ENCODE measurements at regions not wholly inside any gene's neighbourhood (a gene's known extent, or its start where the extent isn't known, plus 50 kb on each side); places are given as distances from the start of the nearest gene placed in this dataset.
"Not testable (repeated sequence)": the region's sequence is repeated elsewhere in the genome, so short reads cannot be mapped to it uniquely, and the experiment has no call there.

DNA sequence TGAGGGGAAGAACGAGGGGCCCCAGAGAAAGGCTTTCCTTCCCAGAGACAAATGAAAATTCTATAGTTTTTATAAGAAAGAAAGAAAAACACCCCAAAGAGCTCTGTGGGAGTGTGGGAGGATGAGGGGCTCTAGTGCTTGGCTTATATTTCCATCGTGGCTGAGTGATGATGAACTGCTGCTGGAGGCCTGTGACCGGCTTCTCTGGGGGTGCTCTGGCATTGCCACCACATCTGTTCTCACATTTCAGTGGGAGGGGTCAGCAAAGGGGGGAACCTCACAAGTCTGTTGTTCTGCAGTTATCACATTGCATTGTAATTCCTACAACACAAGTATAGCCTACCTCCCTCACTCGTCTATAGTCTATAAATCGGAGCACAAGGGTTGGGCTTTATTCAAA, 67.6 kb upstream of the BACH2 start:
- ChIA-PET CTCF (no interaction called here), POLR2A (no interaction called here)
- Mint-ChIP-seq H3K36me3 (ENCODE audit: insufficient read depth, unreplicated experiment) (no peaks in the 10 kb centered on the region), H3K4me1 (ENCODE audit: low read depth, unreplicated experiment) (peaks cover 6% of the 10 kb centered on the region), H3K27me3 (ENCODE audit: insufficient read depth, unreplicated experiment) (peaks cover 2% of the 10 kb centered on the region), H3K27ac (ENCODE audit: unreplicated experiment) (no peak overlapping the region), H3K4me3 (ENCODE audit: unreplicated experiment) (no peak overlapping the region), H3K9me3 (ENCODE audit: unreplicated experiment) (no peaks in the 10 kb centered on the region)
- DNase-seq, result no peak
- BruUV-seq (replicated peaks), result no TSS peak
- H3K27me3 ChIP-seq (replicated peaks; ENCODE audit: control insufficient read depth, insufficient read depth, low read length), result no peaks in the 10 kb centered on the region
- H3K4me1 ChIP-seq, result peaks cover 6% of the 10 kb centered on the region; the same call in 1 of the 2 replicates
- TF ChIP-seq, protein P1, sequence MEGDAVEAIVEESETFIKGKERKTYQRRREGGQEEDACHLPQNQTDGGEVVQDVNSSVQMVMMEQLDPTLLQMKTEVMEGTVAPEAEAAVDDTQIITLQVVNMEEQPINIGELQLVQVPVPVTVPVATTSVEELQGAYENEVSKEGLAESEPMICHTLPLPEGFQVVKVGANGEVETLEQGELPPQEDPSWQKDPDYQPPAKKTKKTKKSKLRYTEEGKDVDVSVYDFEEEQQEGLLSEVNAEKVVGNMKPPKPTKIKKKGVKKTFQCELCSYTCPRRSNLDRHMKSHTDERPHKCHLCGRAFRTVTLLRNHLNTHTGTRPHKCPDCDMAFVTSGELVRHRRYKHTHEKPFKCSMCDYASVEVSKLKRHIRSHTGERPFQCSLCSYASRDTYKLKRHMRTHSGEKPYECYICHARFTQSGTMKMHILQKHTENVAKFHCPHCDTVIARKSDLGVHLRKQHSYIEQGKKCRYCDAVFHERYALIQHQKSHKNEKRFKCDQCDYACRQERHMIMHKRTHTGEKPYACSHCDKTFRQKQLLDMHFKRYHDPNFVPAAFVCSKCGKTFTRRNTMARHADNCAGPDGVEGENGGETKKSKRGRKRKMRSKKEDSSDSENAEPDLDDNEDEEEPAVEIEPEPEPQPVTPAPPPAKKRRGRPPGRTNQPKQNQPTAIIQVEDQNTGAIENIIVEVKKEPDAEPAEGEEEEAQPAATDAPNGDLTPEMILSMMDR (IDR thresholded peaks at IDR 0.05; ENCODE audit: insufficient read depth in 1 of 2, low read depth in 1 of 2, low read length in 1 of 2, severe bottlenecking in 1 of 2, unreplicated experiment in 1 of 2), result no peak
- intact Hi-C loops (cut with micrococcal nuclease; ENCODE audit: unreplicated experiment), result no loop called here
- no peak overlapping the region for H3K4me3 ChIP-seq (ENCODE audit: low read depth, low read length)
- H3K9me3 ChIP-seq, result no peaks in the 10 kb centered on the region
- no peaks in the 10 kb centered on the region for H3K36me3 ChIP-seq (ENCODE audit: control insufficient read depth, insufficient read depth, low read length)

DNA sequence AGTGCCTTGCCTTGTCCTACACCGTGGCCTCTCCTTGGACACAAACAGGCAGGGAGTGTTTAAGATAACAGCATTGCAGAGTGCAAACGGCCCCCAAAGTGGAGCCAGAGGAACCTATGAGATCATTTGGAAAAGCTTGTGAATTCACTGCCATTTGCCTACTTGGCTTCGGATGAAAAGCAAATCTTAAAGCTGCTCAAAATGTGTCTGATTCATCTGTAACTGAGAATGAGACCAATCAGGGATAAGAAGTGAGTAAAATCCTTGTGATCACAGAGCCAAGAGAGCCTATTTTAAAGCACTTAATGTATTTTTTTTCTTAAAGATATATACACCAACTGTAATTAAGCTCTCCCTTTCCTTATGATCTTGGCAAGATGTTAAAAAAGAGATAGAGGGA, 65.7 kb upstream of the BACH2 start:
- Mint-ChIP-seq H3K27me3 (ENCODE audit: insufficient read depth, unreplicated experiment) (peaks cover 2% of the 10 kb centered on the region), H3K27ac (ENCODE audit: unreplicated experiment) (no peak overlapping the region), H3K9me3 (ENCODE audit: unreplicated experiment) (no peaks in the 10 kb centered on the region), H3K4me1 (ENCODE audit: low read depth, unreplicated experiment) (no peaks in the 10 kb centered on the region), H3K36me3 (ENCODE audit: insufficient read depth, unreplicated experiment) (no peaks in the 10 kb centered on the region), H3K4me3 (ENCODE audit: unreplicated experiment) (no peak overlapping the region)
- no peaks in the 10 kb centered on the region for H3K36me3 ChIP-seq (ENCODE audit: control insufficient read depth, insufficient read depth, low read length)
- DNase-seq, result no peak
- H3K4me3 ChIP-seq (ENCODE audit: low read depth, low read length), result no peak overlapping the region
- H3K9me3 ChIP-seq, result no peaks in the 10 kb centered on the region
- no TSS peak for BruUV-seq (replicated peaks)
- no peaks in the 10 kb centered on the region for H3K4me1 ChIP-seq
- TF ChIP-seq, protein P1 (IDR thresholded peaks at IDR 0.05; ENCODE audit: insufficient read depth in 1 of 2, low read depth in 1 of 2, low read length in 1 of 2, severe bottlenecking in 1 of 2, unreplicated experiment in 1 of 2), result no peak
- ChIA-PET CTCF (no interaction called here), POLR2A (no interaction called here)
- intact Hi-C loops (cut with micrococcal nuclease; ENCODE audit: unreplicated experiment), result no loop called here
- H3K27me3 ChIP-seq (replicated peaks; ENCODE audit: control insufficient read depth, insufficient read depth, low read length), result no peaks in the 10 kb centered on the region

DNA sequence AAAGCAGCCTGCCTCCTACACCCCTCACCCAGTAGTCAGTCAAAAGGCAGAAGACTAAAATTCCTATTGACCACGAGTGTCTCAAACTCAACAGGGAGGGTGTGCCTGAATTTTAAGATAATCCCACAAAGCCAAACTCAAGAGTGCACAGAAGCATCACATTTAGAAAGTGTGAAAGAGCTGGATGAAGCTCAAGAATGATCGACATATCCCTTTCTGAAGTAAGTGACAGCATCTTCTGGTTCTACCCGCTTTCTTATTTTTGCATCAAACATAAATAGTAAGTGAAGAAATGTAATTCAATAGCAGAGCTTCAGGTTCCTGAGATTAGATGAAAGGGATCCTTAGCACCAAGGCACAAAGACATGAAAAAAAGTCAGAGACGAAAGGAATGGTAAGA, 64.5 kb upstream of the BACH2 start:
- Mint-ChIP-seq H3K4me3 (ENCODE audit: unreplicated experiment) (no peak overlapping the region), H3K9me3 (ENCODE audit: unreplicated experiment) (no peaks in the 10 kb centered on the region), H3K36me3 (ENCODE audit: insufficient read depth, unreplicated experiment) (no peaks in the 10 kb centered on the region), H3K27ac (ENCODE audit: unreplicated experiment) (no peak overlapping the region), H3K4me1 (ENCODE audit: low read depth, unreplicated experiment) (no peaks in the 10 kb centered on the region), H3K27me3 (ENCODE audit: insufficient read depth, unreplicated experiment) (peaks cover 4% of the 10 kb centered on the region)
- Histone ChIP-seq H3K9me3 (no peaks in the 10 kb centered on the region), H3K27me3 (replicated peaks; ENCODE audit: control insufficient read depth, insufficient read depth, low read length) (no peaks in the 10 kb centered on the region), H3K4me1 (no peaks in the 10 kb centered on the region), H3K4me3 (ENCODE audit: low read depth, low read length) (no peak overlapping the region), H3K36me3 (ENCODE audit: control insufficient read depth, insufficient read depth, low read length) (no peaks in the 10 kb centered on the region)
- intact Hi-C loops (cut with micrococcal nuclease; ENCODE audit: unreplicated experiment), result no loop called here
- CTCF ChIA-PET, result no interaction called here
- TF ChIP-seq, protein P1 (IDR thresholded peaks at IDR 0.05; ENCODE audit: insufficient read depth in 1 of 2, low read depth in 1 of 2, low read length in 1 of 2, severe bottlenecking in 1 of 2, unreplicated experiment in 1 of 2), result no peak
- DNase-seq, result no peak
- POLR2A ChIA-PET, result no interaction called here
- no TSS peak for BruUV-seq (replicated peaks)

DNA sequence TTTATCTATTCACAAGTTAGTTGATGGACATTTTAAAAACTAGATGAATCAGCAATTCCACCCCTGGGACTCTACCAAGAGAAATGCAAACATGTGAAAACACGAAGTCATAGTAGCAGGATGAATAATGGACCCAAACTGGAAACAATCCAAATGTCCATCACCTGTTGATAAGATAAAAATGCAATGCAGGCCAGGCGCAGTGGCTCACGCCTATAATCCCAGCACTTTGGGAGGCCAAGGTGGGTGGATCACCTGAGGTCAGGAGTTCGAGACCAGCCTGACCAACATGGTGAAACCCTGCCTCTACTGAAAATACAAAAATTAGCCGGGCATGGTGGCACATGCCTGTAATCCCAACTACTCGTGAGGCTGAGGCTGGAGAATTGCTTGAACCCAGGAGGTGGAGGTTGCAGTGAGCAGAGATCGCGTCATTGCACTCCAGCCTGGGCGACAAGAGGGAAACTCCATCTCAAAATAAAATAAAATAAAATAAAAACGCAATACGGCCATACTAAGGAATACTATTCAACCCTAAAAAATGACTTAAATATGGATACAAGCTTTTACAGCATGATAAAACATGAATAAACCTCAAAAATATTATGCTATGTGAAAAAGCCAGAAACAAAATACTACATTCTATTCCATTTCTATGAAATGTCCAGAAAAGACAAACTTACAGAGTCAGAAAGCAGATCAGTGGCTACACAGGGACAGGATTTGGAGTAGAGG, 61.6 kb upstream of the BACH2 start:
- H3K27me3 ChIP-seq (replicated peaks; ENCODE audit: control insufficient read depth, insufficient read depth, low read length); H3K36me3 Mint-ChIP-seq (ENCODE audit: insufficient read depth, unreplicated experiment); H3K4me3 ChIP-seq (ENCODE audit: low read depth, low read length); DNase-seq; H3K9me3 Mint-ChIP-seq (ENCODE audit: unreplicated experiment); CTCF ChIA-PET; H3K4me3 Mint-ChIP-seq (ENCODE audit: unreplicated experiment); BruUV-seq (replicated peaks); H3K36me3 ChIP-seq (ENCODE audit: control insufficient read depth, insufficient read depth, low read length); H3K27ac Mint-ChIP-seq (ENCODE audit: unreplicated experiment); H3K4me1 Mint-ChIP-seq (ENCODE audit: low read depth, unreplicated experiment); H3K4me1 ChIP-seq; POLR2A ChIA-PET; intact Hi-C loops (cut with micrococcal nuclease; ENCODE audit: unreplicated experiment); H3K9me3 ChIP-seq: not testable (repeated sequence)
- peaks cover 13% of the 10 kb centered on the region for H3K27me3 Mint-ChIP-seq (ENCODE audit: insufficient read depth, unreplicated experiment)

All from Caco-2 (cell line).